Right lobe of liver (tissue), 4 donors: ENCODE measurements at regions not wholly inside any gene's neighbourhood (a gene's known extent, or its start where the extent isn't known, plus 50 kb on each side); places are given as distances from the start of the nearest gene placed in this dataset.

ENCODE experiments used
- CTCF ChIP-seq, 4 donors: fragments of 200-600 bp in 3 of 4; fragments of 450-650 bp in 1 of 4; IDR thresholded peaks; one replicate each; pipeline versions ENCODE4 v1.5.1 to v1.8.0; 2016 to 2022; ENCODE audit warnings: antibody characterized with exemption in 4 of 4, mild to moderate bottlenecking in 2 of 4
- POLR2A ChIP-seq: fragments of 450-650 bp; IDR thresholded peaks from one replicate; pipeline ENCODE4 v1.6.1; 2017; ENCODE audit warnings: antibody characterized with exemption, mild to moderate bottlenecking
- donor health status: DM: no; HTN: no; CAD: no.
- donor health status: DM: no; HTN: no; CAD: no.
- donor health status: DM: no; HTN: yes; CAD: no.

GRCh38 chr2:220887876-220888275 is 684.2 kb downstream of the EPHA4 start:
- no peak for TF ChIP-seq POLR2A
- no peak for TF ChIP-seq CTCF (IDR thresholded peaks at IDR 0.05)
